PC-3 (cell line): ENCODE measurements at regions not wholly inside any gene's neighbourhood (a gene's known extent, or its start where the extent isn't known, plus 50 kb on each side); places are given as distances from the start of the nearest gene placed in this dataset.

Source experiments
- CTCF ChIP-seq: fragments of 300-600 bp; sonication (generic); conservative IDR thresholded peaks from 2 replicates; pipeline ENCODE4 v1.5.1; 2017; ENCODE audit warnings: antibody characterized with exemption, low read depth, mild to moderate bottlenecking, low read length
- EZH2 ChIP-seq: fragments of 300-600 bp; sonication (generic); IDR thresholded peaks from one replicate; pipeline ENCODE4 v1.6.1; 2017; ENCODE audit warnings: antibody characterized with exemption, mild to moderate bottlenecking, low read length; ENCODE audit not compliant: unreplicated experiment
- EZH2phosphoT487 ChIP-seq: fragments of 300-600 bp; sonication (generic); IDR thresholded peaks from 2 replicates; pipeline ENCODE4 v1.6.1; 2018; ENCODE audit warnings: mild to moderate bottlenecking, antibody characterized with exemption, low read length, borderline replicate concordance

DNA sequence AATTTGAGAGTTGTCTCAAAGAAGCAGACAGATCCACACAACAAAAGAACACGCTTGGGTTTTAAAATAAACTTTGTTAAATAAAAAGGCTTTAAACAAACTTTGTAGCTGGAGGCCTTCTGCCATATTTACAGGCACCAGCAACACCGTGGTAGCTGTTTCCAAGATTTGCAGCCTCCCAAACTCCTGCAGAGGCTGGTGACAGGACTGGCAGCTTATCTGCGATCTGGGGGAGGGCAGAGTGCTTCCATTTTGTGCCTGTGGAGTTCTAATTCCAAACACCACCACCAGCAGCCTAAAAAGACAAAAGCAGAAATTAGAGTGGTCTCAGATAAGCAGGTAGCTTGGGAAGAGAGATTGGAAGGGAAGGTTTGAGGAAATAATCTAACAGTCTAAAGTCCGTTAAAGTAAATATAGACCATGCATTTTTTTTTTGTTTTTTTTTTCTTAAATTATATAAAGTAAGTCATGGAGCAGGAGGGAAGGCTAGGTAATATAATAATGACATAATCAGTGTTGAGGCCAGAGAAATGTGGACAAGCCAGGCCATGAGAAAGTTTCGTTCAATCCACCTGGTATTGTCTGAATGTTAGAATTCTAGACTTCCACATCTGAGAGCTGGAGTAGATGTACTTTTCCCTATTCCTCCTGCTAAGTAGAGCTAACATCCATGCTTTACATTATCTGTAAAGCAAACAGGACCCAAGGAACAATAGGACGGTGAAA lies 69.6 kb upstream of the TMEM132D start:
- TF ChIP-seq CTCF (no peak), EZH2phosphoT487 (no peak), EZH2 (no peak)
